ENCODE measurements at regions not wholly inside any gene's neighbourhood (a gene's known extent, or its start where the extent isn't known, plus 50 kb on each side); places are given as distances from the start of the nearest gene placed in this dataset.

- H3K36me3 ChIP-seq (ENCODE audit: insufficient read depth, low read length): no peaks in the 10 kb centered on the region
- H3K9me2 ChIP-seq (ENCODE audit: insufficient read depth, low read length): no peaks in the 10 kb centered on the region
- no peaks in the 10 kb centered on the region for H3K27me3 ChIP-seq (ENCODE audit: insufficient read depth, low read depth, low read length)
- no peaks in the 10 kb centered on the region for H3K79me2 ChIP-seq (replicated peaks; ENCODE audit: insufficient read depth, low read length)
- H3K4me3 ChIP-seq (ENCODE audit: low read length): no peak overlapping the region
- no peaks in the 10 kb centered on the region for H3F3A ChIP-seq (ENCODE audit: insufficient read depth, low read length, poor library complexity, severe bottlenecking)
- TF ChIP-seq CTCF (IDR thresholded peaks at IDR 0.05; ENCODE audit: poor library complexity, severe bottlenecking): no peak
- no peak for TF ChIP-seq TAF1 (IDR thresholded peaks at IDR 0.05; ENCODE audit: low read depth)
- no peak for TF ChIP-seq POLR2AphosphoS5 (IDR thresholded peaks at IDR 0.05)
- no peak for TF ChIP-seq REST (IDR thresholded peaks at IDR 0.05; ENCODE audit: borderline replicate concordance)
- no peak for TF ChIP-seq EP300 (conservative IDR thresholded peaks at IDR 0.05; ENCODE audit: poor library complexity, severe bottlenecking)
- no peak for TF ChIP-seq MXI1 (conservative IDR thresholded peaks at IDR 0.05; ENCODE audit: poor library complexity, severe bottlenecking)
- no peak for TF ChIP-seq SMC3 (conservative IDR thresholded peaks at IDR 0.05; ENCODE audit: poor library complexity)
- TF ChIP-seq RAD21 (conservative IDR thresholded peaks at IDR 0.05): no peak
- no peak for TF ChIP-seq EZH2 (IDR thresholded peaks at IDR 0.05; ENCODE audit: borderline replicate concordance, insufficient read depth, low read length, poor library complexity, severe bottlenecking)
- no peak overlapping the region for H3K9ac ChIP-seq (ENCODE audit: low read length)
- H3K9me3 ChIP-seq (ENCODE audit: low read length): no peaks in the 10 kb centered on the region
- H3K27ac ChIP-seq (ENCODE audit: low read length): no peak overlapping the region
- H4K20me1 ChIP-seq (ENCODE audit: insufficient read depth): no peaks in the 10 kb centered on the region
- H3K4me2 ChIP-seq (ENCODE audit: low read length): no peak overlapping the region
- no peak overlapping the region for H2AFZ ChIP-seq (ENCODE audit: low read depth, low read length)
Measured at GRCh38 chr5:117800261-117800660, 1188.1 kb downstream of the DTWD2 start.

- Histone ChIP-seq H3F3A (ENCODE audit: insufficient read depth, low read length, poor library complexity, severe bottlenecking) (no peaks in the 10 kb centered on the region), H3K36me3 (ENCODE audit: insufficient read depth, low read length) (no peaks in the 10 kb centered on the region), H3K4me3 (ENCODE audit: low read length) (no peak overlapping the region), H3K9ac (ENCODE audit: low read length) (no peak overlapping the region), H3K4me2 (ENCODE audit: low read length) (no peak overlapping the region), H3K9me2 (ENCODE audit: insufficient read depth, low read length) (no peaks in the 10 kb centered on the region), H3K9me3 (ENCODE audit: low read length) (no peaks in the 10 kb centered on the region), H3K79me2 (replicated peaks; ENCODE audit: insufficient read depth, low read length) (no peaks in the 10 kb centered on the region), H3K27me3 (ENCODE audit: insufficient read depth, low read depth, low read length) (no peaks in the 10 kb centered on the region), H3K27ac (ENCODE audit: low read length) (no peak overlapping the region), H4K20me1 (ENCODE audit: insufficient read depth) (no peaks in the 10 kb centered on the region), H2AFZ (ENCODE audit: low read depth, low read length) (no peak overlapping the region)
- no peak for TF ChIP-seq SMC3 (conservative IDR thresholded peaks at IDR 0.05; ENCODE audit: poor library complexity)
- no peak for TF ChIP-seq POLR2AphosphoS5 (IDR thresholded peaks at IDR 0.05)
- no peak for TF ChIP-seq EZH2 (IDR thresholded peaks at IDR 0.05; ENCODE audit: borderline replicate concordance, insufficient read depth, low read length, poor library complexity, severe bottlenecking)
- TF ChIP-seq MXI1 (conservative IDR thresholded peaks at IDR 0.05; ENCODE audit: poor library complexity, severe bottlenecking): no peak
- no peak for TF ChIP-seq CTCF (IDR thresholded peaks at IDR 0.05; ENCODE audit: poor library complexity, severe bottlenecking)
- no peak for TF ChIP-seq REST (IDR thresholded peaks at IDR 0.05; ENCODE audit: borderline replicate concordance)
- TF ChIP-seq TAF1 (IDR thresholded peaks at IDR 0.05; ENCODE audit: low read depth): no peak
- TF ChIP-seq EP300 (conservative IDR thresholded peaks at IDR 0.05; ENCODE audit: poor library complexity, severe bottlenecking): no peak
- no peak for TF ChIP-seq RAD21 (conservative IDR thresholded peaks at IDR 0.05)
Measured at GRCh38 chr5:117794847-117795246, 1193.5 kb downstream of the DTWD2 start.
